WERI-Rb-1 (cell line): ENCODE measurements at regions not wholly inside any gene's neighbourhood (a gene's known extent, or its start where the extent isn't known, plus 50 kb on each side); places are given as distances from the start of the nearest gene placed in this dataset.

Experiments used
- DNase-seq: peaks from one replicate; pipeline ENCODE4 v3.0.0-alpha.2; 2020
- H3K27ac ChIP-seq: fragments of 250-450 bp; sonication (Bioruptor Pico); 2 replicates; pipeline ENCODE4 v1.5.1; 2020; ENCODE audit warnings: mild to moderate bottlenecking, moderate library complexity
- H3K27me3 ChIP-seq: fragments of 250-450 bp; sonication (Bioruptor Pico); 2 replicates; pipeline ENCODE4 v1.5.1; 2021; ENCODE audit warnings: mild to moderate bottlenecking, low read depth, moderate library complexity; ENCODE audit not compliant: insufficient read depth, severe bottlenecking
- H3K36me3 ChIP-seq: fragments of 250-450 bp; sonication (Bioruptor Pico); 2 replicates; pipeline ENCODE4 v1.5.1; 2020; ENCODE audit warnings: mild to moderate bottlenecking, moderate library complexity
- H3K4me3 ChIP-seq: 2 replicates; pipeline ENCODE4 v1.5.1; 2011; ENCODE audit warnings: low read depth, mild to moderate bottlenecking, control low read depth, low read length
- H3K9me3 ChIP-seq: fragments of 250-450 bp; sonication (Bioruptor Pico); 2 replicates; pipeline ENCODE4 v1.5.1; 2021; ENCODE audit warnings: mild to moderate bottlenecking, moderate library complexity; ENCODE audit not compliant: severe bottlenecking
- CTCF ChIP-seq: IDR thresholded peaks from 2 replicates; pipeline ENCODE4 v1.5.1; 2011; ENCODE audit warnings: low read depth, mild to moderate bottlenecking, control low read depth, inconsistent platforms, low read length

GRCh38 chr18:54503131-54503894, 87.7 kb upstream of the DYNAP start:
- H3K27ac ChIP-seq: no peak overlapping the region
- DNase-seq: no peak

DNA sequence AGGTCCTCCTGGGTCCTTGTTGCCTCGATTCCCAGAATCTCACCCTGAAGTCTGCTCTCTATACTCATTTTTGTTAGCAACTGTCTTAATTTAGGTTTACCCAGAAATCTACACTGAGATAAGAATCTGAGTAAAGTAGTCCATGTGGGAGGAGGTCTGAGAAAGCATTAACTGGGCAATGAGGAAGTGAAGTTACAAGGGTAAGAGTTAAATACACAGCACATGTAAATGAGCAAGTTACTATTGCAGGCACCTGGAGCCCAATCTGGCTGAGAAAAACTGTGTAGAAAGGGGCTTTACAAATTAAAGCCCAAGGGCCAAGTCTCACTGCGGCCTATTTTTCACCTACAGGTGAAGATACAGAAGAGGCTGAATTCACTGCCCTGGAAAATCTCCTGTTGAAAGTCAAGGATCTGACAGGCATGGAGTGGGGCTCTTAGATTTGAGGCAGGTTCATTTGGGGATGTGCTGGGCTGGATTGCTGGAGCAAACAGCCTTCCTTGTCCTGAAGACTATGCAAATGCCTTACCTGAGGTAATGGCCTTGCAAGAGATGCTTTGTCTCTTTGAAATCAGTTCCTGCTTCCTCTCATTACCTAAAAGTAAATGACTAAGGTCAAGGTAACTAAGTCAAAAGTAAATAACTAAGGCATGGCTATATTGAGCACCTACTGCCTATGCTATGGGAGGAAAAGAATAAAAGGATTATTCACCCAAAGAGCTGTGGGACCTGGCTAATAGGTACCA, 84.4 kb upstream of the DYNAP start:
- Histone ChIP-seq H3K27ac (no peak overlapping the region), H3K9me3 (peaks cover 3% of the 10 kb centered on the region), H3K36me3 (no peaks in the 10 kb centered on the region), H3K27me3 (peaks cover 85% of the 10 kb centered on the region), H3K4me3 (no peak overlapping the region)
- no peak for DNase-seq
- no peak for TF ChIP-seq CTCF

More at GRCh38 chr18:54503131-54503894, 87.7 kb upstream of the DYNAP start:
- no peaks in the 10 kb centered on the region for H3K36me3 ChIP-seq
- no peak overlapping the region for H3K4me3 ChIP-seq
- peaks cover 59% of the 10 kb centered on the region for H3K27me3 ChIP-seq
- TF ChIP-seq CTCF: no peak
- peaks cover 3% of the 10 kb centered on the region for H3K9me3 ChIP-seq

- DNase-seq: no peak
- Histone ChIP-seq H3K27ac (no peak overlapping the region), H3K27me3 (peaks cover 92% of the 10 kb centered on the region), H3K4me3 (no peak overlapping the region), H3K36me3 (no peaks in the 10 kb centered on the region), H3K9me3 (peaks cover 3% of the 10 kb centered on the region)
- TF ChIP-seq CTCF: no peak
Observed at GRCh38 chr18:54509793-54510192, 81.3 kb upstream of the DYNAP start.

DNA sequence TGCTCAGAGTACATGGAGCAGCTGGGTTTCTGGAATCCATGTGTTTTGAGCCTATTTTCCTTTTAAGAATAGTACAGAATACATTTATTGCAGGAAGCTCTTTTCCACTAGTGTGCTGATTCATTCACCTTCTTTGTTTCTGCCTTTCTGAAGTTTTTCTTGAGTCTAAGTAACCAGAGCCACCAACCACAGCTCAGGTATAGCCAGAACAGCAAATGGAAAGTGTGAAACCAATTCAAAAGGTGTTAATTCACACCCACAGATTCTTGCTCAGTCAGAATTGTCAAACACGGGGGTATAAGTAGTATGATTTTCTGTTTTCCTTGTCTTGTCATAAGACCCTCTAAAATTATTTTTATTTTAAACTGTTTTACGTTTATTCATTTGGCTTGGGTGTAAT, 75.9 kb upstream of the DYNAP start:
- Histone ChIP-seq H3K27me3 (peaks cover 56% of the 10 kb centered on the region), H3K36me3 (no peaks in the 10 kb centered on the region), H3K9me3 (no peaks in the 10 kb centered on the region), H3K4me3 (no peak overlapping the region), H3K27ac (no peak overlapping the region)
- DNase-seq: no peak
- no peak for TF ChIP-seq CTCF

- Histone ChIP-seq H3K36me3 (no peaks in the 10 kb centered on the region), H3K9me3 (no peaks in the 10 kb centered on the region), H3K4me3 (no peak overlapping the region), H3K27ac (no peak overlapping the region), H3K27me3 (peaks cover 41% of the 10 kb centered on the region)
- TF ChIP-seq CTCF: no peak
- no peak for DNase-seq
Observed at GRCh38 chr18:54517521-54517920, 73.5 kb upstream of the DYNAP start.
